Tibial artery (tissue), 4 donors: ENCODE measurements at regions not wholly inside any gene's neighbourhood (a gene's known extent, or its start where the extent isn't known, plus 50 kb on each side); places are given as distances from the start of the nearest gene placed in this dataset.

ENCODE experiments used
- DNase-seq, 2 donors: peaks; one replicate each; pipeline ENCODE4 v3.0.0-alpha.2; 2019
- H3K27ac ChIP-seq, 2 donors: fragments of 200-600 bp; sonication (generic) in 1 of 2; 1 replicate in 1 of 2; 2 replicates in 1 of 2; pipeline ENCODE4 v1.5.1; 2018 to 2019; ENCODE audit warnings: mild to moderate bottlenecking in 1 of 2
- H3K27me3 ChIP-seq, 2 donors: fragments of 200-600 bp; sonication (generic) in 1 of 2; one replicate each; pipeline versions ENCODE4 v1.5.1 to v1.6.0; 2016 to 2019
- H3K36me3 ChIP-seq, 3 donors: fragments of 200-600 bp; sonication (generic) in 2 of 3; one replicate each; pipeline ENCODE4 v1.5.1; 2016 to 2019; ENCODE audit warnings: mild to moderate bottlenecking in 2 of 3
- H3K4me1 ChIP-seq, 4 donors: fragments of 200-600 bp; sonication (generic) in 2 of 4; 1 replicate in 3 of 4; 2 replicates in 1 of 4; pipeline ENCODE4 v1.5.1; 2016 to 2019
- H3K4me3 ChIP-seq, 2 donors: fragments of 200-600 bp; sonication (generic) in 1 of 2; 1 replicate in 1 of 2; 2 replicates in 1 of 2; pipeline ENCODE4 v1.5.1; 2018 to 2019; ENCODE audit warnings: mild to moderate bottlenecking in 2 of 2
- H3K9me3 ChIP-seq, 3 donors: fragments of 200-600 bp; sonication (generic) in 1 of 3; one replicate each; pipeline ENCODE4 v1.5.1; 2016 to 2019
- CTCF ChIP-seq, 2 experiments: fragments of 200-600 bp in 1 of 2; fragments of 450-650 bp in 1 of 2; IDR thresholded peaks; one replicate each; pipeline ENCODE4 v1.5.1; 2017 to 2019; ENCODE audit warnings: antibody characterized with exemption in 2 of 2, mild to moderate bottlenecking in 1 of 2, moderate library complexity in 1 of 2
- intact Hi-C: fragments of 100-400 bp; cut with DNase I; formaldehyde crosslinking; loops from one replicate; pipeline ENCODE4 v1.15.0; 2023; ENCODE audit warnings: low total_unique reads

GRCh38 chr3:3280396-3280795, 100.9 kb upstream of the CRBN start:
- H3K4me1 ChIP-seq: no peaks in the 10 kb centered on the region
- no peaks in the 10 kb centered on the region for H3K9me3 ChIP-seq
- intact Hi-C loops: no loop called here
- no peak overlapping the region for H3K4me3 ChIP-seq
- no peaks in the 10 kb centered on the region for H3K36me3 ChIP-seq
- DNase-seq: no peak
- H3K27me3 ChIP-seq: no peaks in the 10 kb centered on the region
- H3K27ac ChIP-seq: no peak overlapping the region
- no peak for TF ChIP-seq CTCF (IDR thresholded peaks at IDR 0.05)

GRCh38 chr3:3278073-3278472, 98.6 kb upstream of the CRBN start:
- Histone ChIP-seq H3K27ac (no peak overlapping the region), H3K27me3 (no peaks in the 10 kb centered on the region), H3K9me3 (no peaks in the 10 kb centered on the region), H3K4me3 (no peak overlapping the region), H3K36me3 (no peaks in the 10 kb centered on the region), H3K4me1 (no peaks in the 10 kb centered on the region)
- intact Hi-C loops: no loop called here
- DNase-seq: no peak
- no peak for TF ChIP-seq CTCF (IDR thresholded peaks at IDR 0.05)

- Histone ChIP-seq H3K4me1 (no peaks in the 10 kb centered on the region), H3K27ac (no peak overlapping the region), H3K36me3 (no peaks in the 10 kb centered on the region), H3K27me3 (no peaks in the 10 kb centered on the region), H3K9me3 (no peaks in the 10 kb centered on the region), H3K4me3 (no peak overlapping the region)
- TF ChIP-seq CTCF (IDR thresholded peaks at IDR 0.05): no peak
- intact Hi-C loops: no loop called here
- DNase-seq: no peak
Observed at GRCh38 chr3:3276630-3277029, 97.1 kb upstream of the CRBN start.

GRCh38 chr3:3264796-3265195, 85.3 kb upstream of the CRBN start:
- TF ChIP-seq CTCF (IDR thresholded peaks at IDR 0.05): no peak
- Histone ChIP-seq H3K27me3 (no peaks in the 10 kb centered on the region), H3K36me3 (no peaks in the 10 kb centered on the region), H3K27ac (no peak overlapping the region), H3K4me1 (no peaks in the 10 kb centered on the region), H3K9me3 (no peaks in the 10 kb centered on the region), H3K4me3 (no peak overlapping the region)
- no peak for DNase-seq
- intact Hi-C loops: no loop called here

GRCh38 chr3:3260870-3261269, 81.4 kb upstream of the CRBN start:
- no peak for TF ChIP-seq CTCF (IDR thresholded peaks at IDR 0.05)
- no peak overlapping the region for H3K4me3 ChIP-seq
- intact Hi-C loops: no loop called here
- no peaks in the 10 kb centered on the region for H3K36me3 ChIP-seq
- DNase-seq: no peak
- no peaks in the 10 kb centered on the region for H3K9me3 ChIP-seq
- H3K4me1 ChIP-seq: no peaks in the 10 kb centered on the region
- H3K27ac ChIP-seq: no peak overlapping the region
- no peaks in the 10 kb centered on the region for H3K27me3 ChIP-seq

- no peak for TF ChIP-seq CTCF (IDR thresholded peaks at IDR 0.05)
Observed at GRCh38 chr3:3259181-3259580, 79.7 kb upstream of the CRBN start.

More at GRCh38 chr3:3259181-3259580, 79.7 kb upstream of the CRBN start:
- intact Hi-C loops: no loop called here
- H3K4me1 ChIP-seq: no peaks in the 10 kb centered on the region
- DNase-seq: no peak
- H3K9me3 ChIP-seq: no peaks in the 10 kb centered on the region
- no peak overlapping the region for H3K27ac ChIP-seq
- H3K27me3 ChIP-seq: no peaks in the 10 kb centered on the region
- H3K4me3 ChIP-seq: no peak overlapping the region
- H3K36me3 ChIP-seq: no peaks in the 10 kb centered on the region
